ENCODE measurements at regions not wholly inside any gene's neighbourhood (a gene's known extent, or its start where the extent isn't known, plus 50 kb on each side); places are given as distances from the start of the nearest gene placed in this dataset.

- Histone ChIP-seq H3K9me3 (no peaks in the 10 kb centered on the region), H3K4me1 (no peaks in the 10 kb centered on the region), H3K36me3 (ENCODE audit: low read depth, missing control alignments) (no peaks in the 10 kb centered on the region), H3K27ac (no peak overlapping the region), H3K4me3 (no peak overlapping the region), H3K27me3 (no peaks in the 10 kb centered on the region)
- 90 to 96% methylated on average over 2 of the region's 2 CpGs for WGBS, 2 donors
- TF ChIP-seq POLR2A (IDR thresholded peaks at IDR 0.05) = no peak
- TF ChIP-seq CTCF (IDR thresholded peaks at IDR 0.05) = no peak
- intact Hi-C loops (cut with DNase I; ENCODE audit: low total_unique reads) = no loop called here
- no peak for DNase-seq
These were observed 76.4 kb downstream of the ING1 start for GRCh38 chr13:110789871-110790270.

GRCh38 chr13:110790371-110790770 is 76.9 kb downstream of the ING1 start:
- no peak overlapping the region for H3K27ac ChIP-seq
- H3K4me3 ChIP-seq = no peak overlapping the region
- TF ChIP-seq CTCF (IDR thresholded peaks at IDR 0.05) (no peak), POLR2A (IDR thresholded peaks at IDR 0.05) (no peak)
- intact Hi-C loops (cut with DNase I; ENCODE audit: low total_unique reads) = no loop called here
- DNase-seq = no peak
- WGBS, 2 donors = 90 to 91% methylated on average over 3 of the region's 3 CpGs
- no peaks in the 10 kb centered on the region for H3K27me3 ChIP-seq
- H3K9me3 ChIP-seq = no peaks in the 10 kb centered on the region
- H3K36me3 ChIP-seq (ENCODE audit: low read depth, missing control alignments) = no peaks in the 10 kb centered on the region
- no peaks in the 10 kb centered on the region for H3K4me1 ChIP-seq

- Histone ChIP-seq H3K27me3 (no peaks in the 10 kb centered on the region), H3K9me3 (no peaks in the 10 kb centered on the region), H3K27ac (no peak overlapping the region), H3K4me3 (no peak overlapping the region), H3K4me1 (no peaks in the 10 kb centered on the region), H3K36me3 (ENCODE audit: low read depth, missing control alignments) (no peaks in the 10 kb centered on the region)
- TF ChIP-seq CTCF (IDR thresholded peaks at IDR 0.05) (no peak), POLR2A (IDR thresholded peaks at IDR 0.05) (no peak)
- WGBS, 2 donors = 88 to 98% methylated on average over 7 of the region's 7 CpGs
- intact Hi-C loops (cut with DNase I; ENCODE audit: low total_unique reads) = no loop called here
- DNase-seq = no peak
These were observed 80.7 kb downstream of the ING1 start for GRCh38 chr13:110794209-110794608.

GRCh38 chr13:110797230-110797877 is 83.9 kb downstream of the ING1 start:
- Histone ChIP-seq H3K27ac (no peak overlapping the region), H3K4me1 (no peaks in the 10 kb centered on the region), H3K36me3 (ENCODE audit: low read depth, missing control alignments) (no peaks in the 10 kb centered on the region), H3K27me3 (no peaks in the 10 kb centered on the region), H3K9me3 (no peaks in the 10 kb centered on the region), H3K4me3 (no peak overlapping the region)
- no peak for DNase-seq
- TF ChIP-seq CTCF (IDR thresholded peaks at IDR 0.05) (no peak), POLR2A (IDR thresholded peaks at IDR 0.05) (no peak)
- WGBS, 2 donors = 67 to 70% methylated on average over 9 of the region's 9 CpGs
- intact Hi-C loops (cut with DNase I; ENCODE audit: low total_unique reads) = no loop called here
